ENCODE measurements at regions not wholly inside any gene's neighbourhood (a gene's known extent, or its start where the extent isn't known, plus 50 kb on each side); places are given as distances from the start of the nearest gene placed in this dataset.

DNA sequence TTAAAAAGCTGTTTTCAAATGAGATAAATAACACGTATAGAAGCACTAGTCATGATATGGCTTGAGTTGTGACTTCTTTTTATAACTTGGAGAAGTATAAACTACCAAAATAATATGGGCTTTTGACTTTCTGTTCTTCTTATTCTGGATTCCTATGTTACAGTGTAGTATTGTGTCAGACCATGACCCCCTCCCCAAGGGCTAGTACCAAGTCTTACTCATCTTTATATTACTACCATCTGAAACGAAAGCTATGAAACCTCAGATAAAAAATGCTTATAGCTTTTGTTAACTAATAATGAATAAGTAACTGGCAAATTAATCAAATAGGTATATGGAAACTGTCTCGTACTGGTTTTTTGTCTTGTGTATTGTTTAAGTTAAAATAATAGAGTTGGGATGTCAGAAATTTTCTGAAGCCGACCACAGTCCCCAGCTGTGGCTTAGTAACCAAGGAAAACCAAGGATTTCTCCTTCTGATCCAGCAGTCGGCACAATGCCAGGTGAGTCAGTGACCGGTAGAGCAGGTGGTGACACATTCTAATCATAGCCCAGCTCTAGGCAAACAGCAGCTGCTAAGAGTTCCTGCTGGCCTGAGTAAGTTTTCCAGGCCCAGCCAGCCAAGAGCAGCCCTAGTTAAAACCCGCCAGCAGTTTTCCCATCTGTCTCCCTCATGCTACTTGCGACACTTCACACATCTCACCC is 163.3 kb upstream of the PRDX4 start:
- no peak for TF ChIP-seq GATA2 (IDR thresholded peaks at IDR 0.05; ENCODE audit: insufficient read depth, insufficient read length, low read depth, low read length)
- TF ChIP-seq, protein P1, sequence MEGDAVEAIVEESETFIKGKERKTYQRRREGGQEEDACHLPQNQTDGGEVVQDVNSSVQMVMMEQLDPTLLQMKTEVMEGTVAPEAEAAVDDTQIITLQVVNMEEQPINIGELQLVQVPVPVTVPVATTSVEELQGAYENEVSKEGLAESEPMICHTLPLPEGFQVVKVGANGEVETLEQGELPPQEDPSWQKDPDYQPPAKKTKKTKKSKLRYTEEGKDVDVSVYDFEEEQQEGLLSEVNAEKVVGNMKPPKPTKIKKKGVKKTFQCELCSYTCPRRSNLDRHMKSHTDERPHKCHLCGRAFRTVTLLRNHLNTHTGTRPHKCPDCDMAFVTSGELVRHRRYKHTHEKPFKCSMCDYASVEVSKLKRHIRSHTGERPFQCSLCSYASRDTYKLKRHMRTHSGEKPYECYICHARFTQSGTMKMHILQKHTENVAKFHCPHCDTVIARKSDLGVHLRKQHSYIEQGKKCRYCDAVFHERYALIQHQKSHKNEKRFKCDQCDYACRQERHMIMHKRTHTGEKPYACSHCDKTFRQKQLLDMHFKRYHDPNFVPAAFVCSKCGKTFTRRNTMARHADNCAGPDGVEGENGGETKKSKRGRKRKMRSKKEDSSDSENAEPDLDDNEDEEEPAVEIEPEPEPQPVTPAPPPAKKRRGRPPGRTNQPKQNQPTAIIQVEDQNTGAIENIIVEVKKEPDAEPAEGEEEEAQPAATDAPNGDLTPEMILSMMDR (IDR thresholded peaks at IDR 0.05; ENCODE audit: extremely low read depth in 1 of 2, insufficient read depth in 1 of 2, low read depth in 1 of 2, low read length in 2 of 2) = no peak
- TF ChIP-seq EZH2 (IDR thresholded peaks at IDR 0.05; ENCODE audit: borderline replicate concordance, low read depth, low read length, severe bottlenecking) = no peak
- peak; percentile 27 for TF ChIP-seq FOS (IDR thresholded peaks at IDR 0.05; ENCODE audit: borderline replicate concordance, insufficient read depth, low read length)
- TF ChIP-seq, protein P2, sequence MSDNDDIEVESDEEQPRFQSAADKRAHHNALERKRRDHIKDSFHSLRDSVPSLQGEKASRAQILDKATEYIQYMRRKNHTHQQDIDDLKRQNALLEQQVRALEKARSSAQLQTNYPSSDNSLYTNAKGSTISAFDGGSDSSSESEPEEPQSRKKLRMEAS (IDR thresholded peaks at IDR 0.05; ENCODE audit: insufficient read depth, insufficient read length) = no peak
- TF ChIP-seq POLR2AphosphoS5 (IDR thresholded peaks at IDR 0.05; ENCODE audit: insufficient read depth, low read depth, low read length) = no peak
- TF ChIP-seq POLR2A (IDR thresholded peaks at IDR 0.05; ENCODE audit: low read depth, low read length) = no peak
- TF ChIP-seq MYC (IDR thresholded peaks at IDR 0.05; ENCODE audit: low read depth, low read length) = no peak
- TF ChIP-seq JUN (IDR thresholded peaks at IDR 0.05; ENCODE audit: borderline replicate concordance, insufficient read depth, insufficient read length, low read depth) = no peak

Measured in endothelial cell of umbilical vein (primary cell).